ENCODE measurements at regions not wholly inside any gene's neighbourhood (a gene's known extent, or its start where the extent isn't known, plus 50 kb on each side); places are given as distances from the start of the nearest gene placed in this dataset.

DNA sequence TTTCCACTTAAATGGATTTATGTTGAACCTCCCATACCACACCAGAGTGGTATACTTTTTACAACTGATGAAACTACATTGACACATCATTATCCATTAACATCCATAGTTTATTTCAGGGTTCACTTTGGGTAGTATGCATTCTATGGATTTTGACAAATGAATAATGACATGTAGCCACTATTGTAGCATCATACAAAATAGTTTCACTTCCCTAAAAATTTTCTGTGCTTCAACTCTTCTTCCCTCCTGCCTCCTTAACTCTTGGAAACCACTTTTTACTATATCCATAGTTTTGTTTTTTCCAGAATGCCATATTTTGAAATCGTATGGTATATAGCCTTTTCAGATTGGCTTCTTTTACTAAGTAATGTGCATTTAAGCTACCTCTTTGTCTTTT, 199.5 kb upstream of the TMEM196 start:
- no peak overlapping the region for H3K4me3 ChIP-seq
- ATAC-seq: no peak
- no peaks in the 10 kb centered on the region for H3K9me3 ChIP-seq
- no peaks in the 10 kb centered on the region for H3K4me1 ChIP-seq
- no peaks in the 10 kb centered on the region for H3K27me3 ChIP-seq
- 95 to 100% methylated on average over 1 of the region's 1 CpG for WGBS, 2 donors (ENCODE audit: low coverage in 1 of 2)
- TF ChIP-seq POLR2A (IDR thresholded peaks at IDR 0.05): no peak
- TF ChIP-seq POLR2AphosphoS5 (IDR thresholded peaks at IDR 0.05): no peak
- no peak for TF ChIP-seq EP300 (IDR thresholded peaks at IDR 0.05)
- TF ChIP-seq, protein P1, sequence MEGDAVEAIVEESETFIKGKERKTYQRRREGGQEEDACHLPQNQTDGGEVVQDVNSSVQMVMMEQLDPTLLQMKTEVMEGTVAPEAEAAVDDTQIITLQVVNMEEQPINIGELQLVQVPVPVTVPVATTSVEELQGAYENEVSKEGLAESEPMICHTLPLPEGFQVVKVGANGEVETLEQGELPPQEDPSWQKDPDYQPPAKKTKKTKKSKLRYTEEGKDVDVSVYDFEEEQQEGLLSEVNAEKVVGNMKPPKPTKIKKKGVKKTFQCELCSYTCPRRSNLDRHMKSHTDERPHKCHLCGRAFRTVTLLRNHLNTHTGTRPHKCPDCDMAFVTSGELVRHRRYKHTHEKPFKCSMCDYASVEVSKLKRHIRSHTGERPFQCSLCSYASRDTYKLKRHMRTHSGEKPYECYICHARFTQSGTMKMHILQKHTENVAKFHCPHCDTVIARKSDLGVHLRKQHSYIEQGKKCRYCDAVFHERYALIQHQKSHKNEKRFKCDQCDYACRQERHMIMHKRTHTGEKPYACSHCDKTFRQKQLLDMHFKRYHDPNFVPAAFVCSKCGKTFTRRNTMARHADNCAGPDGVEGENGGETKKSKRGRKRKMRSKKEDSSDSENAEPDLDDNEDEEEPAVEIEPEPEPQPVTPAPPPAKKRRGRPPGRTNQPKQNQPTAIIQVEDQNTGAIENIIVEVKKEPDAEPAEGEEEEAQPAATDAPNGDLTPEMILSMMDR (IDR thresholded peaks at IDR 0.05): no peak
- no peak overlapping the region for H3K27ac ChIP-seq
- no peaks in the 10 kb centered on the region for H3K36me3 ChIP-seq

DNA sequence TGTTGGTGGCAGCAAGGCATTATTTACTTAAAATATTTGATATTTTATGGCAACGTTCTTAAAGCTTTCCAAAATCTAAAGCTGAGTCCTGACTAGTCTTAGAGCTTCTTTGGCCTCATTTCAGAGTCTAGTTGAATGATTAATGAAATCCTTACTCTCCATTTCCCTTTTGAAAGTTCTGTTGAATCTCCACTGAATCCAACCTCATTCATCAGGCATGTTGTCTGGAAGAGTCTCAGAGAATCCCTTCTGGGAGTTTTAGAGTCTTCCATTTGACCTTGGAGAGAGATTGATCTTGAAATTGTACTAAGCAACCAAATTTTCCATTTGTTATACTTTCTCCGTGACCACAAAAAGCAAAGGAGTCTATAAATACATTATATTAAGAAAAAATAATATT, 198.5 kb upstream of the TMEM196 start:
- H3K4me3 ChIP-seq: no peak overlapping the region
- 21 to 30% methylated on average over 2 of the region's 2 CpGs for WGBS, 2 donors (ENCODE audit: low coverage in 1 of 2)
- no peak overlapping the region for H3K27ac ChIP-seq
- no peaks in the 10 kb centered on the region for H3K4me1 ChIP-seq
- TF ChIP-seq POLR2AphosphoS5 (IDR thresholded peaks at IDR 0.05) (no peak), EP300 (IDR thresholded peaks at IDR 0.05) (no peak), POLR2A (IDR thresholded peaks at IDR 0.05) (no peak)
- TF ChIP-seq, protein P1 (IDR thresholded peaks at IDR 0.05): no peak
- no peak for ATAC-seq
- H3K9me3 ChIP-seq: no peaks in the 10 kb centered on the region
- no peaks in the 10 kb centered on the region for H3K27me3 ChIP-seq
- no peaks in the 10 kb centered on the region for H3K36me3 ChIP-seq

DNA sequence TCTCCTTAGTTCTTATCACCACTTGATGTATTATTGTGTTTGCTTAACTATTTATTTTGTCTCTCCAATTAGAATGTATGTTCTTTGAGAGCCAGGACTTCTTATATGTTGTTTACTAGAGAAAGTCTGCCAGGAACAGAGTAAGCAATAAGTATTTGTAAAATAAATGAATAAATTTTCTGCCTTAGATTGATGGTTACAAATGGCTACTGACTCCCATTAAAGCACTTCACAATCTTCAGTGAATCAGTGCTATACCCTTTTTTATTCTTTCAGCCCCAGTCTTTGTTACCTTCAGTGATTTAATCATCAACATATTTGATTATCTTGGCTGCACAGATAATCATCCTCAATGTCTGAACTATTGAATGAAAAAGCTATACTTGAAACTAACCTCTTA, 197.1 kb upstream of the TMEM196 start:
- H3K27ac ChIP-seq: no peak overlapping the region
- no peaks in the 10 kb centered on the region for H3K9me3 ChIP-seq
- H3K4me3 ChIP-seq: no peak overlapping the region
- no peaks in the 10 kb centered on the region for H3K27me3 ChIP-seq
- no peak for ATAC-seq
- no peaks in the 10 kb centered on the region for H3K36me3 ChIP-seq
- no peaks in the 10 kb centered on the region for H3K4me1 ChIP-seq
- TF ChIP-seq, protein P1 (IDR thresholded peaks at IDR 0.05): no peak
- TF ChIP-seq POLR2A (IDR thresholded peaks at IDR 0.05): no peak
- no peak for TF ChIP-seq POLR2AphosphoS5 (IDR thresholded peaks at IDR 0.05)
- no peak for TF ChIP-seq EP300 (IDR thresholded peaks at IDR 0.05)

DNA sequence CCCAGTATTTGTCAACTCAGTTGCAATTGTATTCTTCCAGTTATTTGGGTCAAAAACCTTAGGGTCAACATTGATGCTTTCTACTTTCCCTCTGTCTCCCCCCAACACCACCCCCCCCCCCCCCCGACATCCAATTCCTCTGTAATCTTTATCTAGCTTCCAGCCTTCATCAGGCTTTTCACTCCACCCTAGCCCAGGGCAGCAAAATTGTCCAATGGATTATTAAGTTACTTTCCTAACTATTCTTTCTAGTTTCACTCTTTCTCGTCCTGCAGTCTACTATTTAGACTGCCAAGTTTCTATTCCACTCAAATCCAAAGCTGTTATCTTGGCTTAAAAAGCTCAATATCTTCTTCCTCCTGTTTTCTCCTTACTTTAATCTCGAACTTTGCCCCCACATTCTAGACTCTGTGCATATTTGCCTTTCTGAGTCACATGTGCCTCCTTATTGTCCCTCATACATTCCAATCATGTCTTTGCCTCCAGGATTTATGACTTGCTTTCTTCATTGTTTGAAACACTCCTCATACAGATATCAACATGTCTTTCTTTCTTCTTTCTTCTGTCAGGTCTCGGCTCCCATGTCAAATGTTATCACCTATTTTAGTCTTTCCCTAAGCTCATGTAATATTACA, 196.6 kb upstream of the TMEM196 start:
- no peak for ATAC-seq
- WGBS, 2 donors (ENCODE audit: low coverage in 1 of 2): 28 to 33% methylated on average over 3 to 4 of the region's 4 CpGs
- no peaks in the 10 kb centered on the region for H3K27me3 ChIP-seq
- no peaks in the 10 kb centered on the region for H3K9me3 ChIP-seq
- H3K4me1 ChIP-seq: no peaks in the 10 kb centered on the region
- H3K36me3 ChIP-seq: no peaks in the 10 kb centered on the region
- no peak overlapping the region for H3K4me3 ChIP-seq
- H3K27ac ChIP-seq: no peak overlapping the region
- TF ChIP-seq POLR2A (IDR thresholded peaks at IDR 0.05) (no peak), EP300 (IDR thresholded peaks at IDR 0.05) (no peak), POLR2AphosphoS5 (IDR thresholded peaks at IDR 0.05) (no peak)
- TF ChIP-seq, protein P1 (IDR thresholded peaks at IDR 0.05): no peak

DNA sequence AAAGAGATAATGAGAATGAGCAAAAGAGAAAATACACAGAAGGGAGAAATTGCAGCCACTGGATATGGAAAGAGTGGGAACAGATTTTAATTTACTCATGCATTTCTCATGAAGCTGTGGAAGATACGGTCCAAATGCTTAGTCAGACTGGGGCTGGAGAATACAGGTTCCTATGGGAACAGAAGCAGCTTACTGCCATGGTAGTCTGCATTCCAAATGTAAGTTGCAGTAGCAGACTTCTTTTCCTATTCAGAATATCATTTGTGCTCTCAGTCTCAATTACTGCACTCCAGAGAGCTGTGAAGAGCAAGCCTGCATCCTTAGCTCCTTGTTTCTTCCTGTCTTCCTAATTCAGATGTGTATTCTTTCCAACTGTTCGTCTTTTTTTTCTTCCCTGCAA, 190.8 kb upstream of the TMEM196 start:
- TF ChIP-seq EP300 (IDR thresholded peaks at IDR 0.05): no peak
- TF ChIP-seq, protein P1 (IDR thresholded peaks at IDR 0.05): no peak
- no peak for TF ChIP-seq POLR2A (IDR thresholded peaks at IDR 0.05)
- no peak for TF ChIP-seq POLR2AphosphoS5 (IDR thresholded peaks at IDR 0.05)
- H3K27ac ChIP-seq: no peak overlapping the region
- ATAC-seq: no peak
- 13 to 42% methylated on average over 2 of the region's 2 CpGs for WGBS, 2 donors (ENCODE audit: low coverage in 1 of 2)
- no peaks in the 10 kb centered on the region for H3K4me1 ChIP-seq
- no peaks in the 10 kb centered on the region for H3K36me3 ChIP-seq
- H3K4me3 ChIP-seq: no peak overlapping the region
- H3K27me3 ChIP-seq: no peaks in the 10 kb centered on the region
- H3K9me3 ChIP-seq: no peaks in the 10 kb centered on the region

Data from gastroesophageal sphincter (tissue), 4 donors.